Transverse colon (tissue), 4 donors: ENCODE measurements at regions not wholly inside any gene's neighbourhood (a gene's known extent, or its start where the extent isn't known, plus 50 kb on each side); places are given as distances from the start of the nearest gene placed in this dataset.

Experiments used
- DNase-seq: peaks from one replicate; pipeline ENCODE4 v3.0.0-alpha.2; 2019
- H3K27ac ChIP-seq, 4 donors: fragments of 200-600 bp; sonication (generic); 2 replicates each; pipeline ENCODE4 v1.5.1; 2016 to 2018; ENCODE audit warnings: inconsistent platforms in 4 of 4
- H3K27me3 ChIP-seq: fragments of 200-600 bp; sonication (generic); 2 replicates; pipeline ENCODE4 v1.5.1; 2017; ENCODE audit warnings: inconsistent platforms
- H3K36me3 ChIP-seq, 4 donors: fragments of 200-600 bp; sonication (generic); 2 replicates each; pipeline ENCODE4 v1.5.1; 2017 to 2019; ENCODE audit warnings: inconsistent platforms in 4 of 4
- H3K4me1 ChIP-seq, 4 donors: fragments of 200-600 bp; sonication (generic); 2 replicates each; pipeline ENCODE4 v1.5.1; 2017 to 2020; ENCODE audit warnings: inconsistent platforms in 4 of 4
- H3K4me3 ChIP-seq, 4 donors: fragments of 200-600 bp; sonication (generic); 1 replicate in 1 of 4; 2 replicates in 3 of 4; pipeline versions ENCODE4 v1.5.1 to v1.6.1; 2017 to 2019; ENCODE audit warnings: inconsistent platforms in 4 of 4
- H3K9me3 ChIP-seq, 2 donors: fragments of 200-600 bp; sonication (generic); 2 replicates each; pipeline ENCODE4 v1.5.1; 2017 to 2019; ENCODE audit warnings: inconsistent platforms in 2 of 2
- CTCF ChIP-seq, 5 experiments: fragments of 200-600 bp in 3 of 5; fragments of 450-650 bp in 2 of 5; sonication (generic) in 3 of 5; IDR thresholded peaks; 1 replicate in 2 of 5; 2 replicates in 3 of 5; pipeline ENCODE4 v1.5.1; 2016 to 2017; ENCODE audit warnings: antibody characterized with exemption in 5 of 5, inconsistent platforms in 3 of 5, mild to moderate bottlenecking in 2 of 5, moderate library complexity in 1 of 5
- EP300 ChIP-seq: sonication (generic); formaldehyde crosslinking; IDR thresholded peaks from one replicate; pipeline ENCODE4 v1.6.1; 2017; ENCODE audit warnings: antibody characterized with exemption, low read depth
- POLR2A ChIP-seq: fragments of 450-650 bp; IDR thresholded peaks from one replicate; pipeline ENCODE4 v1.6.1; 2016; ENCODE audit warnings: antibody characterized with exemption, mild to moderate bottlenecking, moderate library complexity
- POLR2AphosphoS5 ChIP-seq, 3 donors: sonication (generic); formaldehyde crosslinking; IDR thresholded peaks; one replicate each; pipeline ENCODE4 v1.6.1; 2016; ENCODE audit warnings: antibody characterized with exemption in 3 of 3
- WGBS, 2 donors: methylation state at CpG; one replicate each; pipeline ENCODE4 v1.1.5; 2018; ENCODE audit warnings: low coverage in 1 of 2; 5-methylcytosine and 5-hydroxymethylcytosine counted together
- in situ Hi-C, 4 donors: fragments of 200-750 bp; cut with MboI; loops; one replicate each; pipeline versions ENCODE4 v1.15.0 to v1.15.1; 2017; ENCODE audit warnings: low sequenced_read_pairs in 3 of 4, low pct_ligation_motif_present in 1 of 4, low pct_unique_long_range_greater_than_20kb in 1 of 4
- intact Hi-C: fragments of 100-400 bp; cut with DNase I; formaldehyde crosslinking; loops from one replicate; pipeline ENCODE4 v1.15.1; 2023; ENCODE audit warnings: low total_unique reads

- TF ChIP-seq POLR2AphosphoS5 (IDR thresholded peaks at IDR 0.05) (peak in 1 of 3 donors; percentile 15), POLR2A (no peak)
- in situ Hi-C loops (no loop called here), intact Hi-C loops (no loop called here)
- peak overlapping the region; percentile 65 to 79 (median 74) for H3K27ac ChIP-seq
- WGBS, 2 donors: 32 to 37% methylated on average over 5 to 8 of the region's 8 CpGs
- H3K4me1 ChIP-seq: peaks cover 23 to 50% (median 38%) of the 10 kb centered on the region in 4 donors
- no peaks in the 10 kb centered on the region for H3K9me3 ChIP-seq
- peaks cover 0 to 4% (median 0%) of the 10 kb centered on the region in 4 donors for H3K36me3 ChIP-seq
- peak overlapping the region in 1 of 4 donors; percentile 14 for H3K4me3 ChIP-seq
- DNase-seq: peak; percentile 47
- H3K27me3 ChIP-seq: no peaks in the 10 kb centered on the region
Measured at GRCh38 chr19:46924874-46925547, 64.2 kb downstream of the ARHGAP35 start.

GRCh38 chr19:46925548-46925950 lies 64.8 kb downstream of the ARHGAP35 start:
- Histone ChIP-seq H3K4me3 (no peak overlapping the region), H3K27me3 (no peaks in the 10 kb centered on the region), H3K27ac (peak overlapping the region; percentile 65 to 79 (median 74)), H3K4me1 (peaks cover 23 to 50% (median 38%) of the 10 kb centered on the region in 4 donors), H3K9me3 (no peaks in the 10 kb centered on the region), H3K36me3 (no peaks in the 10 kb centered on the region)
- DNase-seq: peak; percentile 51
- in situ Hi-C loops: no loop called here
- intact Hi-C loops: no loop called here
- WGBS, 2 donors: 60 to 80% methylated on average over 2 to 4 of the region's 4 CpGs
- TF ChIP-seq EP300 (no peak), POLR2A (no peak), POLR2AphosphoS5 (IDR thresholded peaks at IDR 0.05) (peak in 1 of 3 donors; percentile 40)

- no peak overlapping the region for H3K4me3 ChIP-seq
- DNase-seq: no peak
- WGBS, 2 donors: 87 to 88% methylated on average over 6 to 9 of the region's 9 CpGs
- H3K27me3 ChIP-seq: no peaks in the 10 kb centered on the region
- in situ Hi-C loops: no loop called here
- intact Hi-C loops: no loop called here
- no peaks in the 10 kb centered on the region for H3K36me3 ChIP-seq
- H3K9me3 ChIP-seq: no peaks in the 10 kb centered on the region
- H3K4me1 ChIP-seq: peaks cover 23 to 50% (median 38%) of the 10 kb centered on the region in 4 donors
- no peak for TF ChIP-seq POLR2AphosphoS5 (IDR thresholded peaks at IDR 0.05)
- no peak for TF ChIP-seq EP300
- TF ChIP-seq POLR2A: no peak
- no peak for TF ChIP-seq CTCF (IDR thresholded peaks at IDR 0.05)
- H3K27ac ChIP-seq: peak overlapping the region; percentile 65 to 79 (median 74)
Measured at GRCh38 chr19:46926170-46927071, 65.6 kb downstream of the ARHGAP35 start.

GRCh38 chr19:46927106-46927505 lies 66.3 kb downstream of the ARHGAP35 start:
- Histone ChIP-seq H3K27ac (no peak overlapping the region), H3K4me1 (peaks cover 23 to 50% (median 38%) of the 10 kb centered on the region in 4 donors), H3K27me3 (no peaks in the 10 kb centered on the region), H3K4me3 (no peak overlapping the region), H3K9me3 (no peaks in the 10 kb centered on the region), H3K36me3 (no peaks in the 10 kb centered on the region)
- TF ChIP-seq POLR2A (no peak), POLR2AphosphoS5 (IDR thresholded peaks at IDR 0.05) (no peak), CTCF (IDR thresholded peaks at IDR 0.05) (no peak), EP300 (no peak)
- in situ Hi-C loops (no loop called here), intact Hi-C loops (no loop called here)
- 64 to 71% methylated on average over 5 to 6 of the region's 6 CpGs for WGBS, 2 donors
- DNase-seq: no peak

- Histone ChIP-seq H3K36me3 (no peaks in the 10 kb centered on the region), H3K27me3 (no peaks in the 10 kb centered on the region), H3K4me1 (peaks cover 23 to 50% (median 38%) of the 10 kb centered on the region in 4 donors), H3K27ac (no peak overlapping the region), H3K4me3 (no peak overlapping the region), H3K9me3 (no peaks in the 10 kb centered on the region)
- no peak for DNase-seq
- TF ChIP-seq POLR2A: no peak
- no peak for TF ChIP-seq POLR2AphosphoS5 (IDR thresholded peaks at IDR 0.05)
- no peak for TF ChIP-seq CTCF (IDR thresholded peaks at IDR 0.05)
- no peak for TF ChIP-seq EP300
- WGBS, 2 donors: 52 to 64% methylated on average over 3 to 4 of the region's 4 CpGs
- intact Hi-C loops: no loop called here
- in situ Hi-C loops: no loop called here
Measured at GRCh38 chr19:46927893-46928292, 67.1 kb downstream of the ARHGAP35 start.
